Esophagus (tissue), 2 donors: ENCODE measurements at regions not wholly inside any gene's neighbourhood (a gene's known extent, or its start where the extent isn't known, plus 50 kb on each side); places are given as distances from the start of the nearest gene placed in this dataset.

Experiments
- H3K27ac ChIP-seq, 2 donors: one replicate each; pipeline ENCODE4 v1.5.1; 2013; ENCODE audit warnings: low read depth in 2 of 2, mild to moderate bottlenecking in 2 of 2, inconsistent platforms in 1 of 2, low read length in 1 of 2, moderate library complexity in 1 of 2
- H3K27me3 ChIP-seq, 2 donors: one replicate each; pipeline ENCODE4 v1.6.1; 2013; ENCODE audit warnings: low read length in 2 of 2, control low read depth in 1 of 2, mild to moderate bottlenecking in 1 of 2; ENCODE audit not compliant: insufficient read depth in 2 of 2, control insufficient read depth in 1 of 2
- H3K36me3 ChIP-seq, 2 donors: one replicate each; pipeline ENCODE4 v1.6.1; 2013; ENCODE audit warnings: low read length in 1 of 2; ENCODE audit not compliant: control insufficient read depth in 2 of 2, insufficient read depth in 2 of 2
- H3K4me1 ChIP-seq, 2 donors: one replicate each; pipeline ENCODE4 v1.6.1; 2013; ENCODE audit warnings: low read length in 1 of 2; ENCODE audit not compliant: control insufficient read depth in 2 of 2, insufficient read depth in 2 of 2
- H3K4me3 ChIP-seq, 2 donors: one replicate each; pipeline ENCODE4 v1.5.1; 2013; ENCODE audit warnings: low read length in 2 of 2, mild to moderate bottlenecking in 2 of 2, low read depth in 1 of 2, moderate library complexity in 1 of 2
- H3K9me3 ChIP-seq, 2 donors: one replicate each; pipeline ENCODE4 v1.6.1; 2013; ENCODE audit warnings: mild to moderate bottlenecking in 2 of 2, low read depth in 1 of 2, low read length in 1 of 2, moderate library complexity in 1 of 2; ENCODE audit not compliant: control insufficient read depth in 2 of 2, insufficient read depth in 1 of 2
- WGBS, 2 donors: extraction: QIAGEN DNeasy Blood & Tissue Kit; methylation state at CpG; one replicate each; pipeline ENCODE4 v1.1.7; 2013; 5-methylcytosine and 5-hydroxymethylcytosine counted together
- donor health status: healthy with polysubstance abuse.
- donor health status: Bipolar disorder and iron deficiency.

GRCh38 chr5:73318308-73318719 is 130.3 kb downstream of the FOXD1 start:
- peaks cover 0 to 2% of the 10 kb centered on the region in 2 donors for H3K9me3 ChIP-seq
- peaks cover 0 to 5% of the 10 kb centered on the region in 2 donors for H3K27me3 ChIP-seq
- no peak overlapping the region for H3K27ac ChIP-seq
- H3K4me3 ChIP-seq, result no peak overlapping the region
- H3K36me3 ChIP-seq, result no peaks in the 10 kb centered on the region
- peaks cover 0 to 4% of the 10 kb centered on the region in 2 donors for H3K4me1 ChIP-seq
- WGBS, 2 donors, result 37 to 43% methylated on average over 1 of the region's 1 CpG

- H3K9me3 ChIP-seq, result peaks cover 0 to 2% of the 10 kb centered on the region in 2 donors
- H3K4me3 ChIP-seq, result no peak overlapping the region
- H3K27me3 ChIP-seq, result peaks cover 0 to 5% of the 10 kb centered on the region in 2 donors
- H3K4me1 ChIP-seq, result peaks cover 0 to 2% of the 10 kb centered on the region in 2 donors
- H3K36me3 ChIP-seq, result no peaks in the 10 kb centered on the region
- WGBS, 2 donors, result 77 to 83% methylated on average over 2 of the region's 2 CpGs
- H3K27ac ChIP-seq, result no peak overlapping the region
Measured at GRCh38 chr5:73317523-73317922, 131.1 kb downstream of the FOXD1 start.

GRCh38 chr5:73314395-73315257 is 134.0 kb downstream of the FOXD1 start:
- H3K27me3 ChIP-seq, result peaks cover 0 to 9% of the 10 kb centered on the region in 2 donors
- no peaks in the 10 kb centered on the region for H3K36me3 ChIP-seq
- WGBS, 2 donors, result 73 to 78% methylated on average over 8 of the region's 8 CpGs
- no peak overlapping the region for H3K4me3 ChIP-seq
- no peak overlapping the region for H3K27ac ChIP-seq
- H3K9me3 ChIP-seq, result no peaks in the 10 kb centered on the region
- peaks cover 0 to 2% of the 10 kb centered on the region in 2 donors for H3K4me1 ChIP-seq

GRCh38 chr5:73312872-73313510 is 135.6 kb downstream of the FOXD1 start:
- no peaks in the 10 kb centered on the region for H3K9me3 ChIP-seq
- H3K4me1 ChIP-seq, result peaks cover 0 to 2% of the 10 kb centered on the region in 2 donors
- no peak overlapping the region for H3K4me3 ChIP-seq
- peaks cover 0 to 9% of the 10 kb centered on the region in 2 donors for H3K27me3 ChIP-seq
- H3K36me3 ChIP-seq, result no peaks in the 10 kb centered on the region
- no peak overlapping the region for H3K27ac ChIP-seq
- 55 to 58% methylated on average over 3 of the region's 3 CpGs for WGBS, 2 donors

- 49 to 53% methylated on average over 13 of the region's 13 CpGs for WGBS, 2 donors
- peaks cover 0 to 7% of the 10 kb centered on the region in 2 donors for H3K27me3 ChIP-seq
- H3K27ac ChIP-seq, result no peak overlapping the region
- peaks cover 0 to 2% of the 10 kb centered on the region in 2 donors for H3K4me1 ChIP-seq
- no peak overlapping the region for H3K4me3 ChIP-seq
- no peaks in the 10 kb centered on the region for H3K36me3 ChIP-seq
- no peaks in the 10 kb centered on the region for H3K9me3 ChIP-seq
Measured at GRCh38 chr5:73312146-73312871, 136.3 kb downstream of the FOXD1 start.

- 17 to 25% methylated on average over 31 of the region's 31 CpGs for WGBS, 2 donors
- Histone ChIP-seq H3K36me3 (no peaks in the 10 kb centered on the region), H3K27me3 (peaks cover 0 to 7% of the 10 kb centered on the region in 2 donors), H3K9me3 (no peaks in the 10 kb centered on the region), H3K4me3 (no peak overlapping the region), H3K27ac (no peak overlapping the region), H3K4me1 (peaks cover 0 to 2% of the 10 kb centered on the region in 2 donors)
Measured at GRCh38 chr5:73311291-73312110, 137.1 kb downstream of the FOXD1 start.

- Histone ChIP-seq H3K36me3 (no peaks in the 10 kb centered on the region), H3K27ac (no peak overlapping the region), H3K4me3 (no peak overlapping the region), H3K27me3 (peaks cover 4 to 13% of the 10 kb centered on the region in 2 donors), H3K9me3 (peaks cover 0 to 5% of the 10 kb centered on the region in 2 donors), H3K4me1 (peaks cover 0 to 9% of the 10 kb centered on the region in 2 donors)
- WGBS, 2 donors, result 70 to 76% methylated on average over 4 of the region's 4 CpGs
Measured at GRCh38 chr5:73307645-73308355, 134.8 kb downstream of the TMEM174 start.

GRCh38 chr5:73306741-73307275 is 133.8 kb downstream of the TMEM174 start:
- Histone ChIP-seq H3K4me1 (peaks cover 0 to 10% of the 10 kb centered on the region in 2 donors), H3K36me3 (no peaks in the 10 kb centered on the region), H3K27ac (no peak overlapping the region), H3K4me3 (no peak overlapping the region), H3K9me3 (peaks cover 0 to 5% of the 10 kb centered on the region in 2 donors), H3K27me3 (peaks cover 6 to 10% of the 10 kb centered on the region in 2 donors)
- WGBS, 2 donors, result 69 to 74% methylated on average over 7 of the region's 7 CpGs
